ENCODE measurements at regions not wholly inside any gene's neighbourhood (a gene's known extent, or its start where the extent isn't known, plus 50 kb on each side); places are given as distances from the start of the nearest gene placed in this dataset.
A peak's percentile ranks its signal among the peaks of the same experiment; 100 is the strongest.

- Mint-ChIP-seq H3K4me1 (ENCODE audit: insufficient read depth, unreplicated experiment) (peaks cover 26% of the 10 kb centered on the region), H3K36me3 (ENCODE audit: insufficient read depth, unreplicated experiment) (no peaks in the 10 kb centered on the region), H3K4me3 (ENCODE audit: unreplicated experiment) (no peak overlapping the region), H3K9me3 (ENCODE audit: unreplicated experiment) (peaks cover 14% of the 10 kb centered on the region), H3K27me3 (ENCODE audit: insufficient read depth, unreplicated experiment) (no peaks in the 10 kb centered on the region), H3K27ac (ENCODE audit: low read depth, unreplicated experiment) (no peak overlapping the region)
- ChIA-PET POLR2A (interaction anchor here (0.6 to 2.7 kb wide), 5 partner anchors 18 to 463 kb away, joined by 3 to 8 read pairs (median 3); no protein-coding TSS in a partner anchor), CTCF (no interaction called here)
- intact Hi-C loops (cut with micrococcal nuclease), result no loop called here
- peak; percentile 49 for DNase-seq (ENCODE audit: unreplicated experiment)
- no peak for TF ChIP-seq CTCF (IDR thresholded peaks at IDR 0.05; ENCODE audit: unreplicated experiment)
- no TSS peak for BruUV-seq (replicated peaks)
Measured at GRCh38 chr5:120405923-120406322, 58.2 kb upstream of the PRR16 start.

GRCh38 chr5:120413686-120414085 is 50.4 kb upstream of the PRR16 start:
- POLR2A ChIA-PET, result no interaction called here
- peaks cover 6% of the 10 kb centered on the region for H3K4me1 Mint-ChIP-seq (ENCODE audit: insufficient read depth, unreplicated experiment)

More at GRCh38 chr5:120413686-120414085, 50.4 kb upstream of the PRR16 start:
- TF ChIP-seq CTCF (IDR thresholded peaks at IDR 0.05; ENCODE audit: unreplicated experiment), result no peak
- peak; percentile 13 for DNase-seq (ENCODE audit: unreplicated experiment)
- BruUV-seq (replicated peaks), result no TSS peak
- Mint-ChIP-seq H3K27ac (ENCODE audit: low read depth, unreplicated experiment) (no peak overlapping the region), H3K36me3 (ENCODE audit: insufficient read depth, unreplicated experiment) (no peaks in the 10 kb centered on the region), H3K9me3 (ENCODE audit: unreplicated experiment) (peaks cover 13% of the 10 kb centered on the region), H3K4me3 (ENCODE audit: unreplicated experiment) (no peak overlapping the region), H3K27me3 (ENCODE audit: insufficient read depth, unreplicated experiment) (no peaks in the 10 kb centered on the region)
- CTCF ChIA-PET, result no interaction called here
- intact Hi-C loops (cut with micrococcal nuclease), result no loop called here
